Activated naive CD8-positive, alpha-beta T cell treated with anti-CD3 and anti-CD28 coated beads, Interleukin-2, amount 50 U/mL, for 24 hours (primary cell): ENCODE measurements at regions not wholly inside any gene's neighbourhood (a gene's known extent, or its start where the extent isn't known, plus 50 kb on each side); places are given as distances from the start of the nearest gene placed in this dataset.
"Not testable (repeated sequence)": the region's sequence is repeated elsewhere in the genome, so short reads cannot be mapped to it uniquely, and the experiment has no call there.

Experiments used
- ATAC-seq: fragments of 150-1000 bp; cut with Tn5 transposase; one replicate; pipeline ENCODE4 v1.10.0; 2021
- DNase-seq: peaks from one replicate; pipeline ENCODE4 v3.0.0; 2021
- H3K27ac Mint-ChIP-seq: one replicate; pipeline ENCODE4 v1.8.0; 2021; ENCODE audit warnings: mild to moderate bottlenecking, mixed read lengths
- H3K27me3 Mint-ChIP-seq: one replicate; pipeline ENCODE4 v1.8.0; 2021; ENCODE audit warnings: mixed read lengths
- H3K36me3 Mint-ChIP-seq: one replicate; pipeline ENCODE4 v1.8.0; 2021; ENCODE audit warnings: low read depth, mixed read lengths
- H3K4me1 Mint-ChIP-seq: one replicate; pipeline ENCODE4 v1.8.0; 2021; ENCODE audit warnings: mixed read lengths
- H3K4me3 Mint-ChIP-seq: one replicate; pipeline ENCODE4 v1.8.0; 2021; ENCODE audit warnings: mild to moderate bottlenecking, moderate library complexity, mixed read lengths
- H3K9me3 Mint-ChIP-seq: one replicate; pipeline ENCODE4 v1.8.0; 2021; ENCODE audit warnings: mixed read lengths

DNA sequence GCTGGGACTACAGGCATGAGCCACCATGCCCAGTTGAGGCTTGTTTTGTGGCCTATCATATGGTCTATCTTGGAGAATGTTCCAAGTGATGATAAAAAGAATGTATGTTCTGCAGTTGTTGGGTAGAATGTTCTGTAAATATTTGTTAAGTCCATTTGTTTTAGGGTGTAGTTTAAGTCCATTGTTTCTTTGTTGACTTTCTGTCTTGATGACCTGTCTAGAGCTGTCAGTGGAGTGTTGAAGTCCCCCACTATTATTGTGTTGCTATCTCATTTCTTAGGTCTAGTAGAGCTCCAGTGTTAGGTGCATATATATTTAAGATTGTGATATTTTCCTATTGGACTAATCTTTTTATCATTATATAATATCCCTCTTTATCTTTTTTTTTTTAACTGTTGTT, 284.3 kb upstream of the EXOC2 start:
- H3K27me3 Mint-ChIP-seq, DNase-seq, ATAC-seq, H3K27ac Mint-ChIP-seq, H3K4me3 Mint-ChIP-seq, H3K4me1 Mint-ChIP-seq, H3K36me3 Mint-ChIP-seq: not testable (repeated sequence)
- peaks cover 23% of the 10 kb centered on the region for H3K9me3 Mint-ChIP-seq

DNA sequence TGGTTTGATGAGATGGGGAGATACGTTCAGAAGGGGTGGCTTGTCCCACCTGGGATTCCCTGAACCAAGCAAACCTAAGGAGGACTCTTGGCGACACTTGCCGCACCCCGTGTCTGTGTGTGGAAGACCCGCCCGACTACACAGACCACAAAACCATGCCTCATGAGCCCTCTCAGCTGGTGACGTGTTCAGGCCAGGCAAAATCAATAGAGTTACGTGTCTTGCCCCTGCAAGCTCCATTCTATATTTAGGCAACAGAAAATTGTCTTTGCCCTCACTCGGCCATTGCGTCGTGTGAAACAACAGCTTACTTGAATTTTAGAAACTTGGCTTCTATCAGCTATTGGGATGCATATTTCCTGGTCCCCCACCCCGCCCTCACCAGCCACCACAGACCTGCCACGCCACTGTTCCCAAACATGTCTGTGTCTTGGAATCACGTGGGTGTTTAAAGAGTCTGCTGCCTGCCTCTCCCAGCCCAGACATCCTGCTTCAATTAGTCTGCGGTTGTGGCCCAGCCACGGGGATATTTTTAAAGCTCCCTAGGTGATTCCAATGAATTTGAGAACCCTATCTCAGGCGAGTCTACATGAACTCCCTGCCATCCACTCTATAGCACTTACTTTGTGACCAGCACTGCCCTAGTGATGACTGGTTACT, 279.2 kb upstream of the EXOC2 start:
- Mint-ChIP-seq H3K4me1 (no peaks in the 10 kb centered on the region), H3K4me3 (no peak overlapping the region), H3K36me3 (no peaks in the 10 kb centered on the region), H3K27me3 (peaks cover 5% of the 10 kb centered on the region), H3K27ac (no peak overlapping the region), H3K9me3 (peaks cover 16% of the 10 kb centered on the region)
- no peak for DNase-seq
- no peak for ATAC-seq

DNA sequence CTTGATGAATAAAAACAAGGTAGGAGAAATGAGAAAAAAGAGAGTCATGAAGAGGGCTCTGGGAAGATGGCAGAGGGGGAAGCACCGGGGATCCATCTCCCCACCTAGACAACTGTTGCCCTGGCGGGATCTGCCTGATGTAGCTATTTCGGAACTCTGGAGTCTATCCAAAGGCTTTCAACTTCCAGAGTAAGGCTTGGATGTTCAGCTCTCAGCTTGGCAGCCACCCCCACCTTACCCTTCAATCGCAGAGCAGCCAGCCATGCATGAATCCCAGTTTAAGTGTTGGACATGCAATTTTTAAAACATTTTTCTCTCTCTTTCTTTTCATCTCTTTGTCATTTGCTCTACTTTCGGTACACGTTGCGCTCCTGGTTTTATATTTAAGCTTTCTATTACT, 275.9 kb upstream of the EXOC2 start:
- no peak overlapping the region for H3K27ac Mint-ChIP-seq
- no peak overlapping the region for H3K4me3 Mint-ChIP-seq
- H3K27me3 Mint-ChIP-seq, result peaks cover 13% of the 10 kb centered on the region
- ATAC-seq, result no peak
- no peaks in the 10 kb centered on the region for H3K36me3 Mint-ChIP-seq
- H3K4me1 Mint-ChIP-seq, result no peaks in the 10 kb centered on the region
- DNase-seq, result no peak
- H3K9me3 Mint-ChIP-seq, result no peaks in the 10 kb centered on the region

DNA sequence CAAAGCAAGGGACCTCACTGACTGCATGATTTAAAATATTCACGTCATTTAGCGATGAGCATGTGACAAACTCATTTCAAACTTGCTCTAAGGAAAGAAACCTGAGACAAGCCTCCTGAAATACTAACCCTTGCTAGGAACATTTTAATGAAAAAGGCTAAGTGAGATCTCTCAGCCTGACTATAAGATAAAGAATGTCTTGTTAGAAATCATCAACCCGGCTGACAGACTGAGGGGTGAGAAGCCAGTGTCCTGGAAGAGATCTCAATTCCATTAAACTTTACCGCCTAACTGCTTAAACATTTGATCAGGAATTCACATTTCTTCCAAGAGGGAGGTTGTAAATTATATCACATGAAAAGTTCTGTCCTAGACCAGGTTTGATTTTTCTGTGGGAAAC, 274.8 kb upstream of the EXOC2 start:
- H3K4me1 Mint-ChIP-seq, result no peaks in the 10 kb centered on the region
- H3K4me3 Mint-ChIP-seq, result no peak overlapping the region
- no peak for DNase-seq
- H3K27ac Mint-ChIP-seq, result no peak overlapping the region
- H3K27me3 Mint-ChIP-seq, result peaks cover 20% of the 10 kb centered on the region
- H3K36me3 Mint-ChIP-seq, result no peaks in the 10 kb centered on the region
- H3K9me3 Mint-ChIP-seq, result no peaks in the 10 kb centered on the region
- no peak for ATAC-seq

DNA sequence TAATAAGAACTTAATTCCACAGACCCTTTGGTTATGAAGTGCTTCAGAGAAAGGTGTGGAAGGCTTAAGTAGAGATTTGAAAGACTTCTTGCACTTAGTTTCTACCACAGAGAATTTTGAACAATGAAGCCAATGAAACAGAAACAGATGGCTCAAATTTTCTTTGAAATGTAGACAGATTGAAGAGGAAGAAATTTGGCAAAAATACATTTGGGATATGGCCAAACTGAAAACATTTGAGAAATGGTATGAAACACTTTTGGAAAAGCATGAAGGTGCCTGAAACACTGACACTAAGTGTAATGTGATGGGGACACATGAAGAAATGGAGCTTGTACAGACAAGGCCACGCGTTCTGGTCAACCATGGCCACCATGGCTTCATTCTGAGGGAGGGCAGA, 272.4 kb upstream of the EXOC2 start:
- DNase-seq (no peak), ATAC-seq (no peak)
- Mint-ChIP-seq H3K4me3 (no peak overlapping the region), H3K27ac (no peak overlapping the region), H3K9me3 (no peaks in the 10 kb centered on the region), H3K27me3 (peaks cover 26% of the 10 kb centered on the region), H3K36me3 (no peaks in the 10 kb centered on the region), H3K4me1 (no peaks in the 10 kb centered on the region)

DNA sequence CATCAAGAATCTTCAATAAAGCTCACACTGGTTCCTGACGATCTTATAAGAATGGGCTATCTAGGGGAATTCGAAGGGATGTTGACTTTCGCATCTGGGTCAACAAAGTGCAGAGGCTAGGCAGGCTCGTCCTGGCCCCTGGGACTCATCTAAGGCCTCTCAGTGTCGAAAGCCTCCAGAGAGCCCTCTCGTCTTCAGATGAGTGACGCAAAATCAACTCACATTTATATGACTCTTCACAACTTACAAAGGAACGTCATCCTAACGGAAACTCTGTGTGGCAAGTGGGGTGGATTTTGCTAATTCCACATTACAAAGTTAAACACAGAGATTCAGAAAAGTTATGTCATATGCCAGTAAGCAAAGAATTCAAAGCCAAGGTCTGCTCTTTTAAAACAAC, 270.5 kb upstream of the EXOC2 start:
- no peak for DNase-seq
- ATAC-seq, result no peak
- Mint-ChIP-seq H3K27ac (no peak overlapping the region), H3K4me3 (no peak overlapping the region), H3K4me1 (no peaks in the 10 kb centered on the region), H3K36me3 (no peaks in the 10 kb centered on the region), H3K27me3 (peaks cover 24% of the 10 kb centered on the region), H3K9me3 (no peaks in the 10 kb centered on the region)

DNA sequence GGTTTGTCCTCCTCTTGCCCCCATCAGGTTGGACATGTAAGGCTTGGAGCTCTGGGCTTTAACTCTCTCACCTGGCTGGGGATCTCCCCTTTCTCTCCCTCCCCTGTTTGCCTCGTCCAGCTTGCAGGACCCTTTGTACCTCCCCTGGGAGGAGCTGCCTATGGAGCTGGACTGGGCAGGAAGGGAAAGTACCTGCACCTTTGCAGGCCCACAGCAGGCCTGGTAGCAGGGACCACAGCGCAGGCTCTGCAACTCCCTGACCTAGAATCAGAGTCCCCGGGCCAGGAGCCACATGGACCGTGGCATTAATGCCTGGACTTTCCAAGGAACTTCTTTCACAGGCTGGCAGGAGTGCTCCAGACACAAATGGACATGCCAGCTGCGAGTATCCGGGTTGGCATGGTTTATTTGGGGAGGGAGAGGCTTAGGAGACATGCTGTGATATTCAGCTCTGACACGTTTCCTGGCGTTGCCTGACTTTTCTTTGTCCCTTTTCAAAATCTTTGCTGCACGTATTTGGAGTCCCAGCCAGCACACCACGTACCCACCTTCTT, 268.5 kb upstream of the EXOC2 start:
- Mint-ChIP-seq H3K27ac (no peak overlapping the region), H3K9me3 (no peaks in the 10 kb centered on the region), H3K27me3 (peaks cover 24% of the 10 kb centered on the region), H3K4me3 (no peak overlapping the region), H3K36me3 (no peaks in the 10 kb centered on the region), H3K4me1 (no peaks in the 10 kb centered on the region)
- DNase-seq, result no peak
- ATAC-seq, result no peak

DNA sequence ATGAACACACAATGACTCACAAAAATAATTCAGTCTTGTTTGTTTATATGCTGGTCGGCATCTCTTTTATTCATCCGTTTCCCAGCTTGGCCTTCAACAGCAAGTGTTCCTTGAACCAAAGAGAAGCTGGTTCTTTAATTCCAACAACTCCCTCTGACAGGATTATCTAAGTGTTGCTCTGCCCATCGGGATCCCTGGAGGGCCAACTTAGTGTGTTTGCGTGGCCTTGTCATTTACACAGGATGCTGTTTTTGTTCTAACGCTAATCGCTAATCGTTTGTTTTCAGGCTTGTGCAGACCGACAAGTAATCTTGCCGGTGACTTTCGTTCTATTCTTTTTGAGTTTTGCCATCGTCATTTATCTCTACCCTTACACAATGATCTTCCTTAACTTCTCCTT, 267.4 kb upstream of the EXOC2 start:
- Mint-ChIP-seq H3K9me3 (no peaks in the 10 kb centered on the region), H3K4me1 (no peaks in the 10 kb centered on the region), H3K27ac (no peak overlapping the region), H3K36me3 (no peaks in the 10 kb centered on the region), H3K27me3 (peaks cover 24% of the 10 kb centered on the region), H3K4me3 (no peak overlapping the region)
- ATAC-seq (no peak), DNase-seq (no peak)

DNA sequence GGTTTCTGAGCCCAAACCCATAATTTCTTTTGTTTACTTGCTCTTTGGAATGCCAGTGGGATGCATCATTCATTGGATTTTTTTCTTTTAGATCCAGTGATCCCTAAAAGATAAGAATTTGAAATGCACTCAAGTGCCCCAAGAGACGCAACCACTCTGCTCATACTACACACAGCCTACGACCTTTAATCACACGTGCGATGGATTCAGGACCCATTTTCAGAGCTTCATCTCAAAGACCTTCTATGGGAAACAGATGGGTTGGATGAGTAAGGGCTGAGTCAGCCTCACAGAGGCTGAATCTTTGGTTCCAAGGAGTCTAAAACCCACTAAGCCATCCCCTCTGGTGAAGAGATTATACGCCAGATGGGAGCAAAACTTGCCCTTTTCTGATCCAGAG, 265.5 kb upstream of the EXOC2 start:
- no peak overlapping the region for H3K4me3 Mint-ChIP-seq
- ATAC-seq (no peak), DNase-seq (no peak)
- H3K4me1 Mint-ChIP-seq, result no peaks in the 10 kb centered on the region
- peaks cover 30% of the 10 kb centered on the region for H3K27me3 Mint-ChIP-seq
- no peaks in the 10 kb centered on the region for H3K36me3 Mint-ChIP-seq
- H3K27ac Mint-ChIP-seq, result no peak overlapping the region
- no peaks in the 10 kb centered on the region for H3K9me3 Mint-ChIP-seq

DNA sequence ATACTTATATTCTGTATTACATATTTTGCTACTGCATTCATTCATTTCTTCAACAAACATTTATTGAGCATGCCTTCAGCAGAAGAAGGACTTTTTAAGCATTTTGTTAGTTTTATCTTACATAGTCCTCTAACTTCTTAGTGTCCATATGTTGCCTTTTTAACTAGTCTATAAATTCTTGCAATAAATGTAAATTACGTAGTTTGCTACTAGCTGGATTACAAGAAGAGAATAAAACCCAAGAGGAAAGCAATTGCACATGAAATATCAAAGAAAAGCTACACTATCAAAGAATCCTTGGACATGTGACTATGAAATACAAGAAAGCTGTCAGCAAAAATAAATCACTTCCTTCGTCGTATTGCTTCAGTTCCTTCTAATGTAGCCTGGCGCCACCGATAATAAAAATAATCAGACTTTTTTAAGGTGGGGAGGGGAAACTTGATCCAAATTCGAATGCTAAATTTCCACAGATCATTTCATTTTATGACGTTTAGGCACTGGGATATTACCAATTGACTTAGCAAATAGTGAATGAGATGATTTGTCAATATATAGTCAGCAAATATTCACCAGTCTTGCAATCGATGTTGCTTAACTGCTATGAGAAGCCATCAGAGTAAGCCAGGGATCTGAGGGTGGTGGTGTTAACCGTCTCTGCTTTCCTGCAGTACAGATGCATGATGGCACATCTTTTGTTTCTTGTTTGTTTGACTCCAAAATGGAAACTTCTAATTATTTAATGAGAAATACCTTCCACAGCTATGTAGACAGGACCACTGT, 258.7 kb upstream of the EXOC2 start:
- H3K4me1 Mint-ChIP-seq, result no peaks in the 10 kb centered on the region
- no peak overlapping the region for H3K27ac Mint-ChIP-seq
- no peaks in the 10 kb centered on the region for H3K36me3 Mint-ChIP-seq

DNA sequence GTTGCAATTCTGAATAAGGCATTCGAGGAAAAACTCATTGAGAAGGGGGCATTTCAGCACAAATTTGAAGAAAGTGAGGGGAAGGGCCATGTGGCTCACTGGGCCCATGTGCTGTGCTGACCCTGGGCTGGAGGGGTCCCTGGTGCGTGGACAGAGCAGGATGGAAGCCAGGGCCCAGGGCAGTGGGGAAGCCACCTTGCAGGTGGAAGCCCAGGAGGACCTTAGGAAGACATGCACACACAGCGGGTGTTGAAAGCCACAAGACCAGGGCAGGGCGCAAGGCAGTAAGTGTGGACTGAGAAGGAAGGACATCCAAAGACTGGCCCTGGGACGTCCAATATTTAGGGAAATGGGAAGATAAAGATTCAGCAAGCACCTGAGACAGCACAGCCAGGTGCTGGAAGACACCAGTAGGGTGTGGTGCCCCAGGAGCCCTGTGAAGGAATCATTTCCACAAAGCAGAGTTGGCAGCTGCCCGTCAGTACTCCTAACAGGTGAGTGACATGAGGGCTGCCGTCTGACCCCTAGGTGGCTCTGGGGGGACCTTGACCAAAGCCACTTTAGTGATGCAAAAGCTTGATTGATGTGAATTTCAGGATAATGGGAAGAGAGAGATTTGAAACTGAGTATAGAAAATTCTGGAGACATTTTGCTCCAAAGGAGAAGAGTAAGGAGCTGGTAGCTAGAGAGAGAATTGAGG, 254.4 kb upstream of the EXOC2 start:
- Mint-ChIP-seq H3K9me3 (no peaks in the 10 kb centered on the region), H3K27ac (no peak overlapping the region), H3K27me3 (peaks cover 9% of the 10 kb centered on the region), H3K4me1 (no peaks in the 10 kb centered on the region), H3K36me3 (no peaks in the 10 kb centered on the region), H3K4me3 (no peak overlapping the region)
- DNase-seq, result no peak
- ATAC-seq, result no peak

More for the DNA sequence above, 258.7 kb upstream of the EXOC2 start:
- no peak for ATAC-seq
- H3K27me3 Mint-ChIP-seq, result peaks cover 31% of the 10 kb centered on the region
- DNase-seq, result no peak
- no peak overlapping the region for H3K4me3 Mint-ChIP-seq
- H3K9me3 Mint-ChIP-seq, result no peaks in the 10 kb centered on the region

DNA sequence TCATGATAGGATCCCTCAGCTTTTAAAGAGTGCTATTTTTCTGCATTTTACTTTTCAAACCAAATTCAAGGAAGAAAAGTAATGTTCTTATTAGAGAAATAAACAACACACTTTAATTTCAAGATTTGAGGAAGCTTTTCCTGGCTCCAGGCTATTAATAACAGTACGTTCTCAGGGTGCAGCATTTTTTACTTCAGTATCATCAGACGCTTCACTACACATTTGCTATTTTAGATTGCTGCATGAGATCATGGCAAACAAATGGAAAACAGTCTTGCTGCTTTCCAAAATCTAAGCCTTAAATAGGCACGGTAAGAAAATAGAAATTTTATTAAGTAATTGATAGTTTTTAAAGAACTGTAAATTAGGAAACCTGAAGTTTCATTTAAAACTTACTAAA, 253.6 kb upstream of the EXOC2 start:
- Mint-ChIP-seq H3K4me1 (no peaks in the 10 kb centered on the region), H3K27me3 (peaks cover 7% of the 10 kb centered on the region), H3K9me3 (no peaks in the 10 kb centered on the region), H3K36me3 (no peaks in the 10 kb centered on the region), H3K4me3 (no peak overlapping the region), H3K27ac (no peak overlapping the region)
- DNase-seq (no peak), ATAC-seq (no peak)

DNA sequence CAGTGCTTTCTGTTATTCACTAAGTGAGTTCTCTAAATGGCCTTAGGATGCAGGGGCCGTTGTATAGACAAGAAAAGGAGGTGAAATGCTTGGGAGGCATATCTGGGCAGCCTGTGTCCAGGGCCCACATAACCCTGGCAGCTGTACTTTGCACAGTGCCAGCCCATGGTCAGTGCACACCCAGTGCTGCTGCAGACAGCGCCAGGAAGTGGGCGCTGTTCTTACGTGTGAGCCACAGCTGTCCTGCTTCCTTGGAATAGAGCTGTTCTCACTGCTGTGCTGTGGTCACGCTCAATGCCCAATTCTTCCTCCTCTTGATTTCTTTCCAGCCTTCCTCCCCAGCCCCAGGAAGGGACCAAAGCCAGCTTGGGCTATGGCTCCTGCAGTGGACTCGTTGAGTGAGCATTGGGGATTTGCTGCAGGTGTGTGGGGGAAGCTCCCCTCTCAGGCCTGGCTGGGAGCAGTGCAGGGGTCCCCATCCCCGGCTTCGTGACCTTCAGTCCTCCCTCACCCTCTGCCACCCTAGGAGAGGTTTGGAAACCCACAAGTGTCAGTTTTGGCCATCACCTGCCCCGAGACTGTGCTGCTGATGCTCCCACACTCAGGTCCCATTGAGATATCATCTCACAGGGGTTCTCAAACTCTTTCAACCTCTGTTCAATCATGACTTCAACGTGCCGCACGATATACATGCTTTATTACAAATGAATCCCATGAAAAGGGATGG, 246.8 kb upstream of the EXOC2 start:
- Mint-ChIP-seq H3K4me1 (no peaks in the 10 kb centered on the region), H3K27me3 (peaks cover 6% of the 10 kb centered on the region), H3K9me3 (no peaks in the 10 kb centered on the region), H3K36me3 (no peaks in the 10 kb centered on the region), H3K4me3 (no peak overlapping the region), H3K27ac (no peak overlapping the region)
- DNase-seq (no peak), ATAC-seq (no peak)

DNA sequence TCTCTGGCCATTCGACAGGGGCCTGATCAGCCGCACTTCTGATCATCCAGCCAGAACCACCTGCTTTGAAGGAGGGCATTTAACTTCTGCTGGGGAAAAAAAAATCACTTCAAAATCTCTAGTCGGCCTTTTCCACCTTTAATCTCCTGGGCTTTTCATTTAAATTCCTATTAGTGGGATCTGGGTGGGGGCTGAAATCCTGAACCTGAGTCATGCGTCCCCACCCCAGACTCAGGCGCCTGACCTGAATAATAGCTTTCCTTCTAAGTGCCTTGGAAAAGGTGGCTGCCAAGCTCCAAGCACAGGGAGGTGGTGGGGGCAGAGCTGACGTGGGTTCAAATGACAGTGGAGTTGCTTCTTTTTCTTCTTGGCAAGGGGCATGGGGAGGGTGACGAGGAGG, 246.0 kb upstream of the EXOC2 start:
- Mint-ChIP-seq H3K4me1 (no peaks in the 10 kb centered on the region), H3K27ac (no peak overlapping the region), H3K27me3 (peaks cover 6% of the 10 kb centered on the region), H3K36me3 (no peaks in the 10 kb centered on the region), H3K4me3 (no peak overlapping the region), H3K9me3 (no peaks in the 10 kb centered on the region)
- DNase-seq (no peak), ATAC-seq (no peak)
